Suprapubic skin (tissue), 4 donors: ENCODE measurements at regions not wholly inside any gene's neighbourhood (a gene's known extent, or its start where the extent isn't known, plus 50 kb on each side); places are given as distances from the start of the nearest gene placed in this dataset.

Experiments used
- DNase-seq, 2 donors: peaks; one replicate each; pipeline ENCODE4 v3.0.0-alpha.2; 2019; ENCODE audit warnings: low spot score in 2 of 2
- H3K27ac ChIP-seq: fragments of 200-600 bp; sonication (generic); one replicate; pipeline ENCODE4 v1.5.1; 2019
- H3K27me3 ChIP-seq: fragments of 200-600 bp; sonication (generic); one replicate; pipeline ENCODE4 v1.5.1; 2019
- H3K36me3 ChIP-seq: fragments of 200-600 bp; sonication (generic); one replicate; pipeline ENCODE4 v1.5.1; 2019
- H3K4me1 ChIP-seq: fragments of 200-600 bp; sonication (generic); one replicate; pipeline ENCODE4 v1.5.1; 2019
- H3K4me3 ChIP-seq: fragments of 200-600 bp; sonication (generic); one replicate; pipeline ENCODE4 v1.5.1; 2019; ENCODE audit warnings: mild to moderate bottlenecking
- H3K9me3 ChIP-seq: fragments of 200-600 bp; sonication (generic); one replicate; pipeline ENCODE4 v1.5.1; 2019
- CTCF ChIP-seq, 2 donors: fragments of 200-600 bp in 1 of 2; fragments of 450-650 bp in 1 of 2; sonication (generic) in 1 of 2; IDR thresholded peaks; one replicate each; pipeline ENCODE4 v1.5.1; 2016 to 2019; ENCODE audit warnings: antibody characterized with exemption in 2 of 2, mild to moderate bottlenecking in 1 of 2, moderate library complexity in 1 of 2
- EP300 ChIP-seq: sonication (generic); formaldehyde crosslinking; IDR thresholded peaks from one replicate; pipeline ENCODE4 v1.6.1; 2017; ENCODE audit warnings: antibody characterized with exemption
- POLR2A ChIP-seq, 2 donors: fragments of 450-650 bp; IDR thresholded peaks; one replicate each; pipeline ENCODE4 v1.6.1; 2017; ENCODE audit warnings: antibody characterized with exemption in 2 of 2, mild to moderate bottlenecking in 2 of 2, moderate library complexity in 2 of 2
- POLR2AphosphoS5 ChIP-seq, 3 donors: sonication (generic); formaldehyde crosslinking; IDR thresholded peaks; one replicate each; pipeline ENCODE4 v1.6.1; 2017; ENCODE audit warnings: antibody characterized with exemption in 3 of 3
- WGBS: methylation state at CpG from one replicate; pipeline ENCODE4 v1.1.5; 2018; 5-methylcytosine and 5-hydroxymethylcytosine counted together

GRCh38 chr21:38931291-38931690, 125.6 kb downstream of the ETS2 start:
- WGBS, result 98% methylated on average over 3 of the region's 3 CpGs
- Histone ChIP-seq H3K4me1 (peaks cover 8% of the 10 kb centered on the region), H3K9me3 (no peaks in the 10 kb centered on the region), H3K36me3 (no peaks in the 10 kb centered on the region), H3K27me3 (no peaks in the 10 kb centered on the region), H3K27ac (no peak overlapping the region), H3K4me3 (no peak overlapping the region)
- no peak for TF ChIP-seq POLR2AphosphoS5 (IDR thresholded peaks at IDR 0.05)
- TF ChIP-seq EP300, result no peak
- no peak for TF ChIP-seq CTCF (IDR thresholded peaks at IDR 0.05)
- TF ChIP-seq POLR2A (IDR thresholded peaks at IDR 0.05), result no peak
- DNase-seq, result no peak

DNA sequence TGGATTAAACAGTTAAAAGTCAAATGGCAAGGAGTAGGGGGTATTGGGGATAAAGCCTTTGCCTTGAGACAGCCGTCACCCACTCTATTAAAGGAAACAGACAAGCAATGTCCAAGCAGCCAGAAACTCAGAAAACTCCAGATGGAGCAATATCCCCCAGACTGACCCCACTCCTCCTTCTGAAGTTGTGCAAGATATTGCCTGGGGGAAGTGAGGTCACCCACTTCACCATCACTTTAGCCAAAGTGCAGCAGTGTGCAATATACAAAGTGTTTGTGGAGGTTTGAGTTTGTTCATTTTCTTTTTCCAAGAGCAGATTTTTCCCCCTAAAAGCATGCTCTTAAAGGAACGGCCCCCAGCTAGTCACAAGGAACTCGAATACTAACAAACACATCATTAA, 125.1 kb downstream of the ETS2 start:
- Histone ChIP-seq H3K27me3 (no peaks in the 10 kb centered on the region), H3K4me1 (peaks cover 12% of the 10 kb centered on the region), H3K4me3 (no peak overlapping the region), H3K9me3 (no peaks in the 10 kb centered on the region), H3K36me3 (no peaks in the 10 kb centered on the region), H3K27ac (no peak overlapping the region)
- DNase-seq, result no peak
- 37% methylated on average over 3 of the region's 3 CpGs for WGBS
- no peak for TF ChIP-seq POLR2A (IDR thresholded peaks at IDR 0.05)
- no peak for TF ChIP-seq POLR2AphosphoS5 (IDR thresholded peaks at IDR 0.05)
- TF ChIP-seq EP300, result no peak

DNA sequence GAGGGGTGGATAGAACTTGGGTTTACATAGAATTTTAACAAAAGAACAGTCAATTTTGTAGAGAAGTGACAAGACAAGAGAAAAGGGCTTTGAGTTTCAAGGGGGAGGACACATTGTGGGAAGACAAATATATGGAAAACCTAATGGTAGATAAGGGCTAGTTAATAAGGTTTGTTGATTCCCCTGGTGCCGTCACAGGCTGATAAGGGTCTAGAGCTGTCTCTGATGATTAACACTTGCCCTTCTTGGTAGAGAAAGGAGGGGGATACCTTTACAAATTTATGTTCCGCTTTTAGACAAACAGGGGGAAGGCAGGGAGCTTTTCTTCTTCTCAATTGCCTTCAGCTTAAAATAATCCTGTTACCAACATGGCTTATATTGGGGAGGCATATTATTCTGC, 124.3 kb downstream of the ETS2 start:
- no peaks in the 10 kb centered on the region for H3K9me3 ChIP-seq
- TF ChIP-seq EP300 (no peak), POLR2A (IDR thresholded peaks at IDR 0.05) (no peak), CTCF (IDR thresholded peaks at IDR 0.05) (no peak), POLR2AphosphoS5 (IDR thresholded peaks at IDR 0.05) (no peak)
- no peak for DNase-seq
- no peaks in the 10 kb centered on the region for H3K27me3 ChIP-seq
- peaks cover 20% of the 10 kb centered on the region for H3K4me1 ChIP-seq
- H3K27ac ChIP-seq, result no peak overlapping the region
- no peak overlapping the region for H3K4me3 ChIP-seq
- 100% methylated on average over 2 of the region's 2 CpGs for WGBS
- no peaks in the 10 kb centered on the region for H3K36me3 ChIP-seq

GRCh38 chr21:38929652-38930051, 123.9 kb downstream of the ETS2 start:
- peaks cover 21% of the 10 kb centered on the region for H3K4me1 ChIP-seq
- no peak for TF ChIP-seq POLR2AphosphoS5 (IDR thresholded peaks at IDR 0.05)
- no peak for TF ChIP-seq EP300
- TF ChIP-seq CTCF (IDR thresholded peaks at IDR 0.05), result no peak
- no peak for TF ChIP-seq POLR2A (IDR thresholded peaks at IDR 0.05)
- WGBS, result 94% methylated on average over 1 of the region's 1 CpG
- DNase-seq, result no peak
- H3K27ac ChIP-seq, result no peak overlapping the region
- no peaks in the 10 kb centered on the region for H3K36me3 ChIP-seq
- H3K9me3 ChIP-seq, result no peaks in the 10 kb centered on the region
- no peaks in the 10 kb centered on the region for H3K27me3 ChIP-seq
- H3K4me3 ChIP-seq, result no peak overlapping the region

- 100% methylated on average over 1 of the region's 1 CpG for WGBS
- Histone ChIP-seq H3K36me3 (no peaks in the 10 kb centered on the region), H3K4me1 (peaks cover 21% of the 10 kb centered on the region), H3K4me3 (no peak overlapping the region), H3K9me3 (no peaks in the 10 kb centered on the region), H3K27me3 (no peaks in the 10 kb centered on the region), H3K27ac (no peak overlapping the region)
- no peak for TF ChIP-seq CTCF (IDR thresholded peaks at IDR 0.05)
- TF ChIP-seq POLR2A (IDR thresholded peaks at IDR 0.05), result no peak
- DNase-seq, result no peak
Observed at GRCh38 chr21:38929142-38929541, 123.4 kb downstream of the ETS2 start.

GRCh38 chr21:38927776-38928175, 122.0 kb downstream of the ETS2 start:
- Histone ChIP-seq H3K4me3 (no peak overlapping the region), H3K9me3 (no peaks in the 10 kb centered on the region), H3K36me3 (no peaks in the 10 kb centered on the region), H3K27ac (no peak overlapping the region), H3K27me3 (no peaks in the 10 kb centered on the region), H3K4me1 (peaks cover 21% of the 10 kb centered on the region)
- no peak for DNase-seq
- 100% methylated on average over 3 of the region's 3 CpGs for WGBS
- TF ChIP-seq POLR2AphosphoS5 (IDR thresholded peaks at IDR 0.05), result no peak
- no peak for TF ChIP-seq EP300
- no peak for TF ChIP-seq POLR2A (IDR thresholded peaks at IDR 0.05)
- TF ChIP-seq CTCF (IDR thresholded peaks at IDR 0.05), result no peak
